ENCODE measurements at regions not wholly inside any gene's neighbourhood (a gene's known extent, or its start where the extent isn't known, plus 50 kb on each side); places are given as distances from the start of the nearest gene placed in this dataset.

DNA sequence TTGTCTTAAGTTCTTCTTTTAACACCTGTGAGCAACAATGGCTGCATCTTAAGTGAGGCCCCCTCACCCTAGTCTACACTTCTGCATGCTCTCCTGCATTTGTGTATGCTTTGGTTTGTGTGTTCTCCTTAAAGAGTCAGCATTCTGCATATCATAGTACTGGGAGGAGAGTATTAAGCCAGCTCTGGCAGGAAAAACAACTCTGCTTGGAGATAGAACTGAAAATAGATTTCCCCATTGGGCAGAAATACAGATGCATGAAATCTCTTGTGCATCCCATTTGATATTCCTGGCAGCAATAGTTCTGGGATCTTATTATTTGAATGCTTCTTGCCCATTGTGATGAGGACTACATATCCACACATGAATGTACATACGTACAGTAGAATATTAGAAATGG is 70.6 kb upstream of the PRICKLE1 start:
- no peak for DNase-seq

DNA sequence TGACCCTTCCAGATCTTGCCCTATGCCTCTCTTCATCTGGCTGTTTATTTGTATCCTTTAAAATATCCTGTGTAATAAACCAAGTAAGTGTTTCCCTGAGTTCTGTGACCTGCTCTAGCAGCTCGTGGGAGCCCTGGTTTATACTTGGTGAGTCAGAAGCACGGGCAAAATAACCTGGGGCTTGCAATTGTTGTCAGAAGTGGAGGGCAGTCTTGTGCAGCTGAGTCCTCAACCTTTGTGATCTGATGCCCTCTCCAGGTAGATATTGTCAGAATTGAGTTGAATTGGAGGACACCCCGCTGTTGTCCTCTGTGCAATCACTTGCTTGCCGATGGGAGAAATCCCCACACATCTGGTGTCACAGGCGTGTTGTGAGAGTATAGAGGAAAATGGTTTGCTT is 62.5 kb upstream of the PRICKLE1 start:
- no peak for DNase-seq

DNA sequence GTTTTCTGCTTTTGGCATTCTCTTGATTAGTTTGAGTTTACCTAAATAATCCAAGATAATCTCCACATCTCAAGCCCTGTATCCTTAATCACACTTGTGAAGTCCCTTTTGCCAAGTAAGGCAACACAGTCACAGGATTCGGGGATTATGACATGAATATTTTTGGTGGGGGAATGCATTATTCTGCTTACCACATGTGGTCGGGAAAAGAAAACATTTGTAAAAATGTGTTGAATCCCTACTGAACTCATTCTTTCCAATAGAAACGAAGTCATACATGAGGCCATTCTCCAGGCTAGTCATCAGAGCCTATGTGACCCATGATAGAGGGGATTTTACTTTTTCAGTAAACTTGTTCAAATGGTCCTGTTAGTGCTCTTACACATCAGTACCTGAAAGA is 58.5 kb upstream of the PRICKLE1 start:
- no peak for DNase-seq

DNA sequence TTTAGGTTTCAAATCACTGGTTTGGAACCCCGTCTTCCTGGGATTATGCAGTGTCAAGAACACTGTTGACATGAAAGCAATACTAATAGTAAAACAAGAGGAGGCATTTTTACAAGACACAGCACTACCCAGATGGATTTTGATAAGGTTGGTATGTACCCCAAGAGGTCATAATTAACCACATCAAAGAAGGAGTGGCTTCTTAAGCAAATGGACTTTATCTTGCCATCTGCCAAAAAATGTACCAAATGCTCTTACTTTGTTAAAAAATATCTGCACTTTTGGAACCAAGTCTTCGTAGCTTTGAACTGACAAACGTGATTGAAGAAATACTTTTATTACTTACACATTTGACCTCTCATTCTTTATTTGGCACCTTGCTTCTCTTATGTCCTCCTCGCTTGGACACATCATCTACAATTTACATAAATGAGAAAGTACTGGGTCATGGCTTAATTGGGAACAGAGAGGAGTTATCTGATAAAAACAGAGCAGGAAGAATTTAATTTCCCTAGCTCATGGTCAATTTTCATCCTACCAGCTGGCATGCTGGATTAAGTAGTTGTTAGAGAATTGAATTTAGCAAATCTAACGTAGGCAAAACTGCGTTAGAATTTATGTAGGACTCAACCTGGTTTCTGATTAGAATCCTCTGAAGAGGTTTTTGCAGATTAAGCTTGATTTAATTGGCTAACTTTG is 54.5 kb upstream of the PRICKLE1 start:
- no peak for DNase-seq

DNA sequence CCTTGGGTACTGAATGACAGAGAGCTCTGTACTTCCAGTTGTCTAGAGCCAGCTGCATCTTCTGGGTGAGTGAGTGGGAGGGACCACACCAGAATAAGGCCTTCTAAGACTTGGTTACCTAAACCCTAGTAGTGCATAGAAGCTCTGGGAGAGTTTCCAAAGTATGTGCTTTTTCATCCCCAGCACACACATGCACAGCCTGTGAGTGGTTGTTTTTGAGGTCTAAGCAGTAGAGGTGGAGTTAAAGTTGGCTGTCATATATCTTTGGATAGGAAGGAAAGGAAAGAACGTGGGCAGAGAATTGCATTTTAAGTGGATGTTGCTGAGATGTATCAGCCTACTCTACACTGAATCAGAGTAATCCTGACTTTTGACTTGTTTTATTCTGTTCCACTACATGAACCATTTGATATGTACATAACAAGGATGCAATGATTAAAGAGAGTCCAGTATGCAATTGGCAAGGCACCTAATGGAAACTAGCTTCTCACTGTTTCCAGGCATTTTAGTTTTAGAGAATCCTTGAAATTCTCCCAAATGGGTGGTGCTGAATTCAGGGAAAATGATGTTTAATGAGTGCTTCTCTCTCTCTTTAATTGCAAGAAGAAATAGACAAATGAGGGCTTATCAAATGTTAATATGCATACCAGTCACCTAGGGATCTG is 51.8 kb upstream of the PRICKLE1 start:
- DNase-seq, result no peak

DNA sequence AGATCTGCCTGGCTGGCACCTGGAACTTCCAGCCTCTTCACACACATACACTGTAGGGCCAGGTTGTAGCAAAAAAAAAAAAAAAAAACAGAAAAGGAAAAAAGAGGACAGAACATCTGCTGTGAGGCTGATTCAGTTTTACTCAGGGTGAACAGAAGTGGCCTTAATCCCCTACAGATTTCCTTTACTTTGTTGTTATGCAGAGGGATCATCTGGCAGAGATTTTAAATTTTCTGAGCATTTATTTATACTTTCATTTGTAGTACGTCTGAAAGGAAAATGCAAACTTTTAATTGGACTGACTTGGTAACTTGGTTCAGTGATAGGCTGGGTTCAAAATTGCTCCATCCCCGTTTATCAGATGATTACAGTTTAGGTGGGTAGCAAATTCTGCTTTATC is 50.8 kb upstream of the PRICKLE1 start:
- no peak for DNase-seq

DNA sequence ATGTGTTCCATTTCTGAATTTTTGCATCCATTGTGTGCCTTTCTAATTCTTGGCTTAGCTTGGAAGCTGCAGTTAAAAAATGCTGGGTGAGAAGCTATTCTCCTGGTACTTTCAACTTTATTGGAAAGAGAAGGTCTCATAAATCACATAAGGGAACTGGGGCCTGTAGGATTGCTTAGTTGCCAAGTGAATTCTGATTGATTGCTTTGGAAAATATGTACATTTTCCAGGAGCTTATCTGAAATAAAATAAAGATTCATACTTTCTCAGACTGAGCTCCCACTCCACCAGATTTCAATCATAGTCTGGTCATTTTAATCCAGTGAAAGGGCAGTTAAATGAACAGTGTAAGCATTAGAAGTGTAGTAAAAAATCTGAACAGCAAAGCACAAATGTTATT is 50.0 kb upstream of the PRICKLE1 start:
- DNase-seq, result no peak

All from NCI-H2081 treated with DMSO at 0.1 percent for 48 hours (cell line).